ENCODE measurements at regions not wholly inside any gene's neighbourhood (a gene's known extent, or its start where the extent isn't known, plus 50 kb on each side); places are given as distances from the start of the nearest gene placed in this dataset.

GRCh38 chr12:83318386-83319098 lies 631.8 kb downstream of the TMTC2 start:
- TF ChIP-seq POLR2AphosphoS5 (IDR thresholded peaks at IDR 0.05; ENCODE audit: low read depth, low read length) = no peak
- TF ChIP-seq REST (IDR thresholded peaks at IDR 0.05; ENCODE audit: insufficient read depth in 1 of 2, low read depth in 2 of 2, low read length in 2 of 2) = no peak
- TF ChIP-seq FOXP2 (optimal IDR thresholded peaks at IDR 0.05; ENCODE audit: borderline replicate concordance, extremely low read depth, extremely low read length, insufficient read depth) = no peak
- no peak for TF ChIP-seq TAF1 (IDR thresholded peaks at IDR 0.05; ENCODE audit: borderline replicate concordance, insufficient read depth, low read length)
- TF ChIP-seq SIN3A (IDR thresholded peaks at IDR 0.05; ENCODE audit: borderline replicate concordance, insufficient read depth, low read length) = no peak

DNA sequence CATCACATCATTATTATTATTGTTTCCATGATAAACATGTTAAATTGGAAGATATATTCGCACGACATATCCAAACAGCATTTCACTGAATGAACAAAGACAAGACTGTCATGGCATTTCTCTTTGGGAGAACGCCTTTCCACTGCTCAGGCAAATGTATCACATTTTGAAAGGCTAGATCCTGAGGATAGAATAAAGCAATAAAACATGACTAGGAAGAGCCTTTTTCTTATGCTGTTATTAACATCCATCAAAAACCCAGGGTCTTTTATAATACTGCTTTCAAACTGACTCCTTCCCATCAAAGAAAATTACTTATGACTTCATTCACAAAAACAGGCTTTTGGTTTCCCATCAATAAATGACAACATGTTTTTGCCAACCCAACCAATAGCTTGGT lies 630.9 kb downstream of the TMTC2 start:
- TF ChIP-seq TAF1 (IDR thresholded peaks at IDR 0.05; ENCODE audit: borderline replicate concordance, insufficient read depth, low read length) (no peak), FOXP2 (optimal IDR thresholded peaks at IDR 0.05; ENCODE audit: borderline replicate concordance, extremely low read depth, extremely low read length, insufficient read depth) (no peak), POLR2AphosphoS5 (IDR thresholded peaks at IDR 0.05; ENCODE audit: low read depth, low read length) (no peak), SIN3A (IDR thresholded peaks at IDR 0.05; ENCODE audit: borderline replicate concordance, insufficient read depth, low read length) (no peak), REST (IDR thresholded peaks at IDR 0.05; ENCODE audit: insufficient read depth in 1 of 2, low read depth in 2 of 2, low read length in 2 of 2) (no peak)

GRCh38 chr12:83313827-83314226 lies 627.1 kb downstream of the TMTC2 start:
- TF ChIP-seq POLR2AphosphoS5 (IDR thresholded peaks at IDR 0.05; ENCODE audit: low read depth, low read length) (no peak), FOXP2 (optimal IDR thresholded peaks at IDR 0.05; ENCODE audit: borderline replicate concordance, extremely low read depth, extremely low read length, insufficient read depth) (no peak), TAF1 (IDR thresholded peaks at IDR 0.05; ENCODE audit: borderline replicate concordance, insufficient read depth, low read length) (no peak), SIN3A (IDR thresholded peaks at IDR 0.05; ENCODE audit: borderline replicate concordance, insufficient read depth, low read length) (no peak), REST (IDR thresholded peaks at IDR 0.05; ENCODE audit: insufficient read depth in 1 of 2, low read depth in 2 of 2, low read length in 2 of 2) (no peak)

GRCh38 chr12:83313322-83313721 lies 626.6 kb downstream of the TMTC2 start:
- no peak for TF ChIP-seq SIN3A (IDR thresholded peaks at IDR 0.05; ENCODE audit: borderline replicate concordance, insufficient read depth, low read length)
- TF ChIP-seq REST (IDR thresholded peaks at IDR 0.05; ENCODE audit: insufficient read depth in 1 of 2, low read depth in 2 of 2, low read length in 2 of 2) = no peak
- no peak for TF ChIP-seq POLR2AphosphoS5 (IDR thresholded peaks at IDR 0.05; ENCODE audit: low read depth, low read length)
- TF ChIP-seq FOXP2 (optimal IDR thresholded peaks at IDR 0.05; ENCODE audit: borderline replicate concordance, extremely low read depth, extremely low read length, insufficient read depth) = no peak
- no peak for TF ChIP-seq TAF1 (IDR thresholded peaks at IDR 0.05; ENCODE audit: borderline replicate concordance, insufficient read depth, low read length)

Data from PFSK-1 (cell line).